GM12878 (cell line): ENCODE measurements at regions not wholly inside any gene's neighbourhood (a gene's known extent, or its start where the extent isn't known, plus 50 kb on each side); places are given as distances from the start of the nearest gene placed in this dataset.

Experiments used
- ATAC-seq: fragments of 200-7000 bp; cut with Tn5 transposase; 3 replicates; pipeline ENCODE4 v1.9.1; 2020; ENCODE audit warnings: mild to moderate bottlenecking, moderate library complexity
- BruUV-seq: library from RNA; stranded (reverse); fragments of 400-500 nt; replicated peaks from 2 replicates; lab custom pipeline; 2021; lab: Mats Ljungman, UMichigan
- CTCF ChIA-PET: fragments of 300-600 bp; sonication (Branson Sonifier 250); formaldehyde crosslinking; extraction: SDS; loops from one replicate; lab custom pipeline; 2021; ENCODE audit warnings: inconsistent platforms; lab: Yijun Ruan, JAX
- POLR2A ChIA-PET: fragments of 350-600 bp; formaldehyde crosslinking; extraction: SDS; loops from one replicate; lab custom pipeline; 2021; ENCODE audit warnings: inconsistent platforms; lab: Charles Lee
- RAD21 ChIA-PET: fragments of 300-600 bp; sonication (Branson Sonifier 250); formaldehyde crosslinking; loops from one replicate; lab custom pipeline; 2023; ENCODE audit warnings: antibody characterized with exemption; ENCODE audit not compliant: unreplicated experiment; lab: Charles Lee
- SMC1A ChIA-PET: fragments of 300-600 bp; sonication (Branson Sonifier 250); formaldehyde crosslinking; loops from one replicate; lab custom pipeline; 2023; ENCODE audit not compliant: unreplicated experiment, uncharacterized antibody; lab: Charles Lee
- DNase-seq: peaks from one replicate; pipeline ENCODE4 v3.0.0-alpha.2; 2011; ENCODE audit warnings: low read depth, low spot score
- FAIRE-seq: peaks from 3 replicates; lab custom pipeline; 2011; peaks lifted over from hg19 to GRCh38; lab: Jason Lieb, UNC
- H2AFZ ChIP-seq: 2 replicates; pipeline ENCODE4 v1.6.0; 2011; ENCODE audit warnings: low read depth, low read length, control low read depth; ENCODE audit not compliant: control insufficient read depth
- H3K27ac ChIP-seq: 2 replicates; pipeline ENCODE4 v1.5.1; 2011; ENCODE audit warnings: control low read depth; ENCODE audit not compliant: control insufficient read depth, insufficient read depth
- H3K27me3 ChIP-seq, 2 experiments: replicated peaks in 1 of 2; 2 replicates each; pipeline versions ENCODE4 v1.6.0 to v1.6.1; 2011; ENCODE audit warnings: low read length in 1 of 2; ENCODE audit not compliant: control insufficient read depth in 2 of 2, insufficient read depth in 2 of 2
- H3K36me3 ChIP-seq, 2 experiments: 2 replicates each; pipeline ENCODE4 v1.5.1; 2011; ENCODE audit warnings: low read length in 1 of 2; ENCODE audit not compliant: control insufficient read depth in 2 of 2, insufficient read depth in 2 of 2
- H3K4me1 ChIP-seq: 2 replicates; pipeline ENCODE4 v1.6.1; 2011; ENCODE audit warnings: mild to moderate bottlenecking, low read length, moderate library complexity, mixed read lengths; ENCODE audit not compliant: control insufficient read depth, insufficient read depth
- H3K4me2 ChIP-seq: 2 replicates; pipeline ENCODE4 v1.6.0; 2011; ENCODE audit warnings: control low read depth; ENCODE audit not compliant: control insufficient read depth, insufficient read depth
- H3K4me3 ChIP-seq: fragments of 200-600 bp; sonication (generic); 2 replicates; pipeline ENCODE4 v1.5.1; 2016
- H3K79me2 ChIP-seq: 2 replicates; pipeline ENCODE4 v1.6.0; 2011; ENCODE audit warnings: low read length; ENCODE audit not compliant: control insufficient read depth, insufficient read depth
- H3K9ac ChIP-seq: 2 replicates; pipeline ENCODE4 v1.8.0; 2011; ENCODE audit warnings: low read length, control low read depth, mixed read lengths; ENCODE audit not compliant: control insufficient read depth, insufficient read depth
- H3K9me3 ChIP-seq: replicated peaks from 3 replicates; pipeline ENCODE4 v1.5.1; 2011; ENCODE audit warnings: mild to moderate bottlenecking, low read length; ENCODE audit not compliant: control insufficient read depth, insufficient read depth
- H4K20me1 ChIP-seq: 2 replicates; pipeline ENCODE4 v1.6.0; 2011; ENCODE audit not compliant: control insufficient read depth, insufficient read depth
- BCL11A ChIP-seq: IDR thresholded peaks from 2 replicates; pipeline ENCODE4 v1.6.1; 2011; ENCODE audit warnings: low read depth, low read length
- BRCA1 ChIP-seq: IDR thresholded peaks from 2 replicates; pipeline ENCODE4 v1.6.1; 2011; ENCODE audit warnings: low read depth, low read length, improper control_type of control experiment
- CBFB ChIP-seq: IDR thresholded peaks from 2 replicates; pipeline ENCODE4 v1.6.1; 2016; ENCODE audit warnings: antibody characterized with exemption, low read depth
- CHD2 ChIP-seq: IDR thresholded peaks from 2 replicates; pipeline ENCODE4 v1.6.1; 2011; ENCODE audit warnings: low read depth, low read length, improper control_type of control experiment, borderline replicate concordance
- CHD4 ChIP-seq: fragments of 200-600 bp; sonication (generic); IDR thresholded peaks from 2 replicates; pipeline ENCODE4 v1.6.1; 2016; ENCODE audit warnings: mild to moderate bottlenecking
- FOXM1 ChIP-seq: IDR thresholded peaks from 2 replicates; pipeline ENCODE4 v1.6.1; 2012; ENCODE audit warnings: low read depth, mild to moderate bottlenecking, inconsistent platforms, low read length, moderate library complexity
- HDAC2 ChIP-seq: fragments of 200-600 bp; sonication (generic); IDR thresholded peaks from 2 replicates; pipeline ENCODE4 v1.6.1; 2017
- JUNB ChIP-seq: IDR thresholded peaks from 2 replicates; pipeline ENCODE4 v1.6.1; 2016; ENCODE audit warnings: antibody characterized with exemption, mild to moderate bottlenecking
- MEF2B ChIP-seq: fragments of 450-650 bp; IDR thresholded peaks from 2 replicates; pipeline ENCODE4 v1.6.1; 2018; ENCODE audit warnings: mild to moderate bottlenecking, moderate library complexity; ENCODE audit not compliant: partially characterized antibody, poor library complexity, severe bottlenecking
- MTA3 ChIP-seq: IDR thresholded peaks from 2 replicates; pipeline ENCODE4 v1.6.1; 2012; ENCODE audit warnings: low read length, inconsistent platforms, borderline replicate concordance
- NR2F1 ChIP-seq: fragments of 450-650 bp; conservative IDR thresholded peaks from 2 replicates; pipeline ENCODE4 v1.6.1; 2017; ENCODE audit warnings: mild to moderate bottlenecking
- PAX5 ChIP-seq: IDR thresholded peaks from 2 replicates; pipeline ENCODE4 v1.6.1; 2011; ENCODE audit warnings: low read depth, low read length, borderline replicate concordance
- RBBP5 ChIP-seq: fragments of 200-600 bp; sonication (generic); conservative IDR thresholded peaks from 2 replicates; pipeline ENCODE4 v1.6.1; 2016
- YBX1 ChIP-seq: fragments of 450-650 bp; IDR thresholded peaks from 2 replicates; pipeline ENCODE4 v1.6.1; 2016; ENCODE audit warnings: antibody characterized with exemption
- ZBTB4 ChIP-seq: fragments of 450-650 bp; formaldehyde crosslinking; IDR thresholded peaks from 2 replicates; pipeline ENCODE4 v1.4.0; 2022; ENCODE audit warnings: mild to moderate bottlenecking, moderate library complexity
- ZNF687 ChIP-seq: fragments of 450-650 bp; IDR thresholded peaks from 2 replicates; pipeline ENCODE4 v1.6.1; 2017; ENCODE audit warnings: mild to moderate bottlenecking, moderate library complexity
- WGBS: methylation state at CpG from one replicate; pipeline ENCODE4 v1.1.6; 2016; ENCODE audit warnings: low lambda C conversion rate; ENCODE audit not compliant: insufficient replicate concordance, insufficient coverage; ENCODE audit errors: missing lambda C conversion rate; 5-methylcytosine and 5-hydroxymethylcytosine counted together
- in situ Hi-C: fragments of 300-500 bp; cut with MboI; formaldehyde crosslinking; loops from 9 replicates; pipeline ENCODE4 v1.14.3; 2018; ENCODE audit warnings: mixed read lengths
- intact Hi-C: fragments of 100-400 bp; cut with micrococcal nuclease; formaldehyde crosslinking; loops from one replicate; pipeline ENCODE4 v1.14.2; 2022; ENCODE audit not compliant: unreplicated experiment

DNA sequence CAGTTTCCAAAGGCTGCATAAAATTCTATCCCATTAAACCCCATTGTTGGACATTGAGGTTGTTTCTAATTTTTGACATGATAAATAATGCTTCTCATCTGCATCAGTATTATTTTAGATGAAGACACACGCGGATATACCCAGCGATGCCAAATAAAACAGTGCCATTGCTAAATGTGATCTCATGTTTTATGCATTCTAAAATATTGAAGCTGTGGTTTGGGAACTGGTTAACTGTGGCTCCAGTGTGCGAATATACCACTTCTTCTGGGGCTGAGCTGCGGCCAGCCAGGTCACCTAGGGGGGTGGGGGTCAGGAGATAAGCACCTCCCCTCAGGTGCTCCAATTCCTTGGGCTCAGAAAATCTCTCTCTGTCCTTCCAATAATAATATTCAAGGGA, 230.0 kb downstream of the ADAMTS9 start:
- no peak overlapping the region for H3K4me2 ChIP-seq
- H3K36me3 ChIP-seq, result no peaks in the 10 kb centered on the region
- no peaks in the 10 kb centered on the region for H3K79me2 ChIP-seq
- H3K27ac ChIP-seq, result no peak overlapping the region
- no peak for FAIRE-seq
- TF ChIP-seq BCL11A (no peak), NR2F1 (no peak), MTA3 (no peak), CHD2 (no peak), MEF2B (no peak), CBFB (no peak), JUNB (no peak), ZBTB4 (CRISPR knock-in tag) (no peak), CHD4 (no peak), FOXM1 (no peak), HDAC2 (no peak), YBX1 (no peak), ZNF687 (no peak), PAX5 (no peak), RBBP5 (no peak), BRCA1 (no peak)
- ChIA-PET POLR2A (no interaction called here), CTCF (no interaction called here), RAD21 (interaction anchor here (0.6 kb wide), 1 partner anchor 465 kb away, joined by 5 read pairs; no protein-coding TSS in a partner anchor), SMC1A (interaction anchor here (0.9 to 3.6 kb wide), 7 partner anchors 8 to 233 kb away, joined by 3 to 21 read pairs (median 3); partner anchors contain the start of gene PRICKLE2)
- no peak overlapping the region for H2AFZ ChIP-seq
- no peak overlapping the region for H3K9ac ChIP-seq
- ATAC-seq, result no peak
- BruUV-seq, result no TSS peak
- no peaks in the 10 kb centered on the region for H3K27me3 ChIP-seq
- WGBS, result 44% methylated on average over 5 of the region's 5 CpGs
- H3K9me3 ChIP-seq, result no peaks in the 10 kb centered on the region
- in situ Hi-C loops (no loop called here), intact Hi-C loops (no loop called here)
- H3K4me3 ChIP-seq, result no peak overlapping the region
- DNase-seq, result no peak
- no peaks in the 10 kb centered on the region for H4K20me1 ChIP-seq
- no peaks in the 10 kb centered on the region for H3K4me1 ChIP-seq
